DOHH2 (cell line): ENCODE measurements at regions not wholly inside any gene's neighbourhood (a gene's known extent, or its start where the extent isn't known, plus 50 kb on each side); places are given as distances from the start of the nearest gene placed in this dataset.

Experiments
- H3F3A ChIP-seq: fragments of 200-600 bp; sonication (generic), shearing (Covaris generic); 2 replicates; pipeline ENCODE4 v1.6.0; 2016; ENCODE audit warnings: antibody characterized with exemption, mild to moderate bottlenecking; ENCODE audit not compliant: control insufficient read depth, insufficient read depth
- H3K27ac ChIP-seq: fragments of 200-600 bp; sonication (generic); 2 replicates; pipeline ENCODE4 v1.5.1; 2014; ENCODE audit warnings: low read depth, mild to moderate bottlenecking, low read length, moderate library complexity
- H3K27me3 ChIP-seq: fragments of 200-600 bp; sonication (generic); 2 replicates; pipeline ENCODE4 v1.6.1; 2014; ENCODE audit warnings: mild to moderate bottlenecking, low read length, mixed read lengths; ENCODE audit not compliant: control insufficient read depth
- H3K36me3 ChIP-seq: fragments of 200-600 bp; sonication (generic); 2 replicates; pipeline ENCODE4 v1.6.1; 2014; ENCODE audit warnings: mild to moderate bottlenecking, low read length, moderate library complexity, mixed read lengths; ENCODE audit not compliant: control insufficient read depth
- H3K4me1 ChIP-seq: fragments of 200-600 bp; sonication (generic); 2 replicates; pipeline ENCODE4 v1.6.1; 2014; ENCODE audit warnings: mild to moderate bottlenecking, low read length, mixed read lengths; ENCODE audit not compliant: control insufficient read depth
- H3K4me2 ChIP-seq: fragments of 200-600 bp; sonication (generic); 2 replicates; pipeline ENCODE4 v1.6.0; 2014; ENCODE audit warnings: mild to moderate bottlenecking, low read length, moderate library complexity
- H3K4me3 ChIP-seq: fragments of 200-600 bp; sonication (generic); 2 replicates; pipeline ENCODE4 v1.5.1; 2014; ENCODE audit warnings: mild to moderate bottlenecking, low read length, mixed read lengths
- H3K79me2 ChIP-seq: fragments of 200-600 bp; sonication (generic); 2 replicates; pipeline ENCODE4 v1.6.1; 2014; ENCODE audit warnings: mild to moderate bottlenecking, low read length, mixed read lengths; ENCODE audit not compliant: control insufficient read depth
- H3K9me2 ChIP-seq: fragments of 200-600 bp; sonication (generic); replicated peaks from 2 replicates; pipeline ENCODE4 v1.6.1; 2014; ENCODE audit warnings: mild to moderate bottlenecking, low read length, mixed read lengths; ENCODE audit not compliant: control insufficient read depth
- H3K9me3 ChIP-seq: fragments of 200-600 bp; sonication (generic); 2 replicates; pipeline ENCODE4 v1.6.1; 2014; ENCODE audit warnings: antibody characterized with exemption, low read length, mixed read lengths; ENCODE audit not compliant: control insufficient read depth, insufficient read depth
- H4K20me1 ChIP-seq: fragments of 200-600 bp; sonication (generic); 2 replicates; pipeline ENCODE4 v1.6.0; 2014; ENCODE audit warnings: low read depth, mild to moderate bottlenecking, antibody characterized with exemption, low read length, moderate library complexity; ENCODE audit not compliant: control insufficient read depth, insufficient read depth
- CTCF ChIP-seq: fragments of 200-600 bp; sonication (generic); IDR thresholded peaks from one replicate; pipeline ENCODE4 v1.5.1; 2014; ENCODE audit warnings: antibody characterized with exemption, mild to moderate bottlenecking, low read depth, low read length; ENCODE audit not compliant: poor library complexity, severe bottlenecking
- EZH2phosphoT487 ChIP-seq: fragments of 200-600 bp; sonication (generic); IDR thresholded peaks from 2 replicates; pipeline ENCODE4 v1.6.1; 2017; ENCODE audit warnings: borderline replicate concordance, mild to moderate bottlenecking, antibody characterized with exemption, low read length, moderate library complexity, mixed read lengths

- Histone ChIP-seq H3K36me3 (no peaks in the 10 kb centered on the region), H3K4me2 (no peak overlapping the region), H3K9me3 (no peaks in the 10 kb centered on the region), H4K20me1 (no peaks in the 10 kb centered on the region), H3K27me3 (no peaks in the 10 kb centered on the region), H3F3A (no peaks in the 10 kb centered on the region), H3K9me2 (no peaks in the 10 kb centered on the region), H3K27ac (no peak overlapping the region), H3K4me1 (no peaks in the 10 kb centered on the region), H3K79me2 (no peaks in the 10 kb centered on the region), H3K4me3 (no peak overlapping the region)
- TF ChIP-seq EZH2phosphoT487 (no peak), CTCF (no peak)
These were observed 904.9 kb upstream of the AGA start for GRCh38 chr4:178347111-178347510.

GRCh38 chr4:178349601-178350000, 907.4 kb upstream of the AGA start:
- H3F3A ChIP-seq = no peaks in the 10 kb centered on the region
- TF ChIP-seq CTCF (no peak), EZH2phosphoT487 (no peak)
- no peaks in the 10 kb centered on the region for H3K79me2 ChIP-seq
- no peak overlapping the region for H3K27ac ChIP-seq
- H3K36me3 ChIP-seq = no peaks in the 10 kb centered on the region
- no peaks in the 10 kb centered on the region for H3K9me2 ChIP-seq
- H3K4me3 ChIP-seq = no peak overlapping the region
- no peak overlapping the region for H3K4me2 ChIP-seq
- H3K9me3 ChIP-seq = no peaks in the 10 kb centered on the region
- no peaks in the 10 kb centered on the region for H3K27me3 ChIP-seq
- H4K20me1 ChIP-seq = no peaks in the 10 kb centered on the region
- no peaks in the 10 kb centered on the region for H3K4me1 ChIP-seq

- H3K27me3 ChIP-seq = no peaks in the 10 kb centered on the region
- TF ChIP-seq CTCF = no peak
- no peak for TF ChIP-seq EZH2phosphoT487
These were observed 908.9 kb upstream of the AGA start for GRCh38 chr4:178351185-178351584.

GRCh38 chr4:178356725-178357124, 914.5 kb upstream of the AGA start:
- Histone ChIP-seq H4K20me1 (no peaks in the 10 kb centered on the region), H3K27ac (no peak overlapping the region), H3K4me3 (no peak overlapping the region), H3F3A (no peaks in the 10 kb centered on the region), H3K36me3 (no peaks in the 10 kb centered on the region), H3K9me3 (no peaks in the 10 kb centered on the region), H3K27me3 (no peaks in the 10 kb centered on the region), H3K4me1 (no peaks in the 10 kb centered on the region), H3K4me2 (no peak overlapping the region), H3K79me2 (no peaks in the 10 kb centered on the region), H3K9me2 (no peaks in the 10 kb centered on the region)
- TF ChIP-seq EZH2phosphoT487 = no peak
- no peak for TF ChIP-seq CTCF

More at GRCh38 chr4:178351185-178351584, 908.9 kb upstream of the AGA start:
- Histone ChIP-seq H3K4me3 (no peak overlapping the region), H3K36me3 (no peaks in the 10 kb centered on the region), H3K4me2 (no peak overlapping the region), H3K9me3 (no peaks in the 10 kb centered on the region), H3K79me2 (no peaks in the 10 kb centered on the region), H3F3A (no peaks in the 10 kb centered on the region), H4K20me1 (no peaks in the 10 kb centered on the region), H3K9me2 (no peaks in the 10 kb centered on the region), H3K27ac (no peak overlapping the region), H3K4me1 (no peaks in the 10 kb centered on the region)
